AG09319 (cell line): ENCODE measurements at regions not wholly inside any gene's neighbourhood (a gene's known extent, or its start where the extent isn't known, plus 50 kb on each side); places are given as distances from the start of the nearest gene placed in this dataset.

ENCODE experiments used
- DNase-seq: peaks from one replicate; pipeline ENCODE4 v3.0.0-alpha.2; 2010; ENCODE audit warnings: low read depth; ENCODE audit errors: extremely low read depth
- TF ChIP-seq, protein P1 (sequence below): IDR thresholded peaks from 2 replicates; pipeline ENCODE4 v1.5.1; 2011; ENCODE audit warnings: low read depth, mild to moderate bottlenecking, inconsistent platforms, low read length, moderate library complexity

GRCh38 chr2:223218587-223219178 is 166.7 kb downstream of the KCNE4 start:
- DNase-seq, result no peak
- TF ChIP-seq, protein P1, sequence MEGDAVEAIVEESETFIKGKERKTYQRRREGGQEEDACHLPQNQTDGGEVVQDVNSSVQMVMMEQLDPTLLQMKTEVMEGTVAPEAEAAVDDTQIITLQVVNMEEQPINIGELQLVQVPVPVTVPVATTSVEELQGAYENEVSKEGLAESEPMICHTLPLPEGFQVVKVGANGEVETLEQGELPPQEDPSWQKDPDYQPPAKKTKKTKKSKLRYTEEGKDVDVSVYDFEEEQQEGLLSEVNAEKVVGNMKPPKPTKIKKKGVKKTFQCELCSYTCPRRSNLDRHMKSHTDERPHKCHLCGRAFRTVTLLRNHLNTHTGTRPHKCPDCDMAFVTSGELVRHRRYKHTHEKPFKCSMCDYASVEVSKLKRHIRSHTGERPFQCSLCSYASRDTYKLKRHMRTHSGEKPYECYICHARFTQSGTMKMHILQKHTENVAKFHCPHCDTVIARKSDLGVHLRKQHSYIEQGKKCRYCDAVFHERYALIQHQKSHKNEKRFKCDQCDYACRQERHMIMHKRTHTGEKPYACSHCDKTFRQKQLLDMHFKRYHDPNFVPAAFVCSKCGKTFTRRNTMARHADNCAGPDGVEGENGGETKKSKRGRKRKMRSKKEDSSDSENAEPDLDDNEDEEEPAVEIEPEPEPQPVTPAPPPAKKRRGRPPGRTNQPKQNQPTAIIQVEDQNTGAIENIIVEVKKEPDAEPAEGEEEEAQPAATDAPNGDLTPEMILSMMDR, result no peak

DNA sequence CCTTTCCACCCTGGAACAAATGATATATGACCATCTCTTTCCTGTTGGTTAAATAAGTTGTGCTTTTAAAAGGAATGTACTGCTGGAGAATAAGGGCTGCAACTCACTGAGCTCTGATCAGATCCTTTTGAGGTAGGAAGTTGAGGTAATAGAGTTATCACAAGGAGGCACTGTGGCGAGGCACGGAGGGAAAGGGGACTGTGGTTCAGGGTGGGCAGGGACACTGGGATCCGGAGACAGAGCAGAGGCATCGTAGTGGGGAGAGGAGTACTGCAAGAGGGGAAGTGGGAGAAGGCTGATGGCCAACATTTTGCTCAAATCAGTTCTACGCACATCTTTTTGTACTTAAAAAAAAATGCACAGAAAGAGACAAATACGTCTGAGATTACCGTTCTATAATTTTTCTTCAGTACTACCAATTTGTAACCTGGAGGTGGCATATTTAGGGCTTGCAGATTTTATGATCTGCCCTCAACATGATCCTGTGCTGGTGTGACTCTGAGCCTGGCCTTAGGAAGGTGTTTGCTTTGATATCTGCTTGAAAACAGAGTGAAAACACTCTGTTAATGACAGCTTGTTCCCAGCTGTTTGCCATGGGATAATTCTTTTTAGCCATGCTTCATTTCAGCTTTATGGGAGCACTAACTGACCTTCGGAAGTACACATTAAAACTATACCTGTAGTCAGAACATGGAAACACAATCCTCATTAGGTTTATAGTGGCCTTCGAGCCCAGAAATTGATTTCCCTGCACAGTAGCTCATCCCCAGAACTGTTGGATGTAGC is 168.1 kb downstream of the KCNE4 start:
- TF ChIP-seq, protein P1, result no peak
- no peak for DNase-seq

GRCh38 chr2:223220658-223220925 is 168.6 kb downstream of the KCNE4 start:
- TF ChIP-seq, protein P1, result no peak

GRCh38 chr2:223221139-223221835 is 169.3 kb downstream of the KCNE4 start:
- DNase-seq, result no peak
- TF ChIP-seq, protein P1, result no peak

More at GRCh38 chr2:223220658-223220925, 168.6 kb downstream of the KCNE4 start:
- no peak for DNase-seq

GRCh38 chr2:223222397-223222796 is 170.4 kb downstream of the KCNE4 start:
- TF ChIP-seq, protein P1, result no peak
- no peak for DNase-seq

DNA sequence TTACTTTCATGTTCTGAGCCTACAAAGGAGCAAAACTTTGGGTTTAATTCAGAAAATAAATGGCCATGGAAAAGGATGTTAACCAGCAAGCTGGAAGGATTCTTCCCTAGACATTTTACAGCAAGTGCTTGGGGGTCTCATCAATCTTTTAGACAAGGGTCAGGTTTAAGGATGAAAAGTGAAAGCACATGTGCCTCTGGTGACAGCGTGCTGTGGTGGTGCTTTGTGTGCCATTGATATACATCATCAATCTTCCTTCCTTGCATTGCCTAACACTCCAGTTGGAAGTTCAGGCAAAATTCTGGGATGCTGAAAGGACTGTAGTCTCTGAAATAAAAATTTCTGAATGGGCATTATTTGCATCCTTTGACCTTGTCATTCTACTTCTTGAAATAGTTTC is 171.2 kb downstream of the KCNE4 start:
- TF ChIP-seq, protein P1, result no peak
- no peak for DNase-seq

GRCh38 chr2:223225266-223225665 is 173.3 kb downstream of the KCNE4 start:
- no peak for DNase-seq
- TF ChIP-seq, protein P1, result no peak
